GM23338 (cell line): ENCODE measurements at regions not wholly inside any gene's neighbourhood (a gene's known extent, or its start where the extent isn't known, plus 50 kb on each side); places are given as distances from the start of the nearest gene placed in this dataset.

ENCODE experiments used
- EZH2 ChIP-seq: fragments of 200-600 bp; sonication (generic); IDR thresholded peaks from one replicate; pipeline ENCODE4 v1.8.0; 2017; ENCODE audit warnings: antibody characterized with exemption, mild to moderate bottlenecking, low read depth; ENCODE audit not compliant: unreplicated experiment
- EZH2phosphoT487 ChIP-seq: fragments of 200-600 bp; sonication (generic); IDR thresholded peaks from one replicate; pipeline ENCODE4 v1.8.1; 2018; ENCODE audit warnings: antibody characterized with exemption; ENCODE audit not compliant: unreplicated experiment
- JUNB ChIP-seq: IDR thresholded peaks from one replicate; pipeline ENCODE4 v1.6.1; 2016; ENCODE audit warnings: antibody characterized with exemption; ENCODE audit not compliant: unreplicated experiment
- NANOG ChIP-seq: IDR thresholded peaks from 2 replicates; pipeline ENCODE4 v1.6.1; 2016; ENCODE audit warnings: antibody characterized with exemption, borderline replicate concordance
- POLR2AphosphoS5 ChIP-seq: IDR thresholded peaks from 2 replicates; pipeline ENCODE4 v1.6.1; 2016; ENCODE audit warnings: antibody characterized with exemption, low read depth
- ZNF331 ChIP-seq: fragments of 250-450 bp; sonication (Bioruptor Pico); IDR thresholded peaks from 2 replicates; pipeline ENCODE4 v1.5.0; 2020; ENCODE audit warnings: low read depth, mild to moderate bottlenecking, moderate library complexity
- TF ChIP-seq, protein P1 (sequence below), 2 experiments: fragments of 200-600 bp in 1 of 2; sonication (generic) in 1 of 2; conservative IDR thresholded peaks; 2 replicates each; pipeline versions ENCODE4 v1.5.1 to v1.6.1; 2016 to 2017; ENCODE audit warnings: antibody characterized with exemption in 2 of 2, low read depth in 2 of 2, mild to moderate bottlenecking in 2 of 2, moderate library complexity in 1 of 2
- TF ChIP-seq, protein P2 (sequence below): IDR thresholded peaks from 2 replicates; pipeline ENCODE4 v1.6.1; 2016; ENCODE audit warnings: antibody characterized with exemption
- TF ChIP-seq, protein P3 (sequence below): IDR thresholded peaks from one replicate; pipeline ENCODE4 v1.6.1; 2018; ENCODE audit warnings: antibody characterized with exemption; ENCODE audit not compliant: unreplicated experiment

DNA sequence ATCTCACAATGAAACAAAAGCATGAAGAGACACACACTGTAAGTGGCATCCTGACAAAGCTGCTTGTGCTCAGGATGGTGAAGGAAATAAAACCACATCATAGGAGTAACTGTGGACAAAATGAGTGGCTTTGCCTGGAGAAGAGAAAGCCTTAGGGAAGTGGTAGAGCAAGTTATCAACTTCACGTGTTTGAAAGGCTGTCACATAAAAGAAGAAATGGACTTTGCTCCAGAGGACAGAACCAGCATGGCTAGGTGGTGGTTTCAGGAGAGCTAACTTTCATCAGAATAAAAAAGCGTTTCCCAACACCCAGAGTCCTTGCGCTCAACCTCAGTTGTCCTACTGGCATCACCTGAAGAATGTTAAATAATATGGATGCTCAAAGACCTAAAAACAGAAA lies 139.9 kb downstream of the SETD4 start:
- TF ChIP-seq EZH2 = no peak
- TF ChIP-seq, protein P1, sequence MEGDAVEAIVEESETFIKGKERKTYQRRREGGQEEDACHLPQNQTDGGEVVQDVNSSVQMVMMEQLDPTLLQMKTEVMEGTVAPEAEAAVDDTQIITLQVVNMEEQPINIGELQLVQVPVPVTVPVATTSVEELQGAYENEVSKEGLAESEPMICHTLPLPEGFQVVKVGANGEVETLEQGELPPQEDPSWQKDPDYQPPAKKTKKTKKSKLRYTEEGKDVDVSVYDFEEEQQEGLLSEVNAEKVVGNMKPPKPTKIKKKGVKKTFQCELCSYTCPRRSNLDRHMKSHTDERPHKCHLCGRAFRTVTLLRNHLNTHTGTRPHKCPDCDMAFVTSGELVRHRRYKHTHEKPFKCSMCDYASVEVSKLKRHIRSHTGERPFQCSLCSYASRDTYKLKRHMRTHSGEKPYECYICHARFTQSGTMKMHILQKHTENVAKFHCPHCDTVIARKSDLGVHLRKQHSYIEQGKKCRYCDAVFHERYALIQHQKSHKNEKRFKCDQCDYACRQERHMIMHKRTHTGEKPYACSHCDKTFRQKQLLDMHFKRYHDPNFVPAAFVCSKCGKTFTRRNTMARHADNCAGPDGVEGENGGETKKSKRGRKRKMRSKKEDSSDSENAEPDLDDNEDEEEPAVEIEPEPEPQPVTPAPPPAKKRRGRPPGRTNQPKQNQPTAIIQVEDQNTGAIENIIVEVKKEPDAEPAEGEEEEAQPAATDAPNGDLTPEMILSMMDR (conservative IDR thresholded peaks at IDR 0.05; ENCODE audit: low read depth in 2 of 2) = no peak
- no peak for TF ChIP-seq EZH2phosphoT487
- no peak for TF ChIP-seq POLR2AphosphoS5
- TF ChIP-seq, protein P2, sequence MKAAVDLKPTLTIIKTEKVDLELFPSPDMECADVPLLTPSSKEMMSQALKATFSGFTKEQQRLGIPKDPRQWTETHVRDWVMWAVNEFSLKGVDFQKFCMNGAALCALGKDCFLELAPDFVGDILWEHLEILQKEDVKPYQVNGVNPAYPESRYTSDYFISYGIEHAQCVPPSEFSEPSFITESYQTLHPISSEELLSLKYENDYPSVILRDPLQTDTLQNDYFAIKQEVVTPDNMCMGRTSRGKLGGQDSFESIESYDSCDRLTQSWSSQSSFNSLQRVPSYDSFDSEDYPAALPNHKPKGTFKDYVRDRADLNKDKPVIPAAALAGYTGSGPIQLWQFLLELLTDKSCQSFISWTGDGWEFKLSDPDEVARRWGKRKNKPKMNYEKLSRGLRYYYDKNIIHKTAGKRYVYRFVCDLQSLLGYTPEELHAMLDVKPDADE = no peak
- TF ChIP-seq NANOG = no peak
- no peak for TF ChIP-seq ZNF331 (CRISPR knock-in tag)
- TF ChIP-seq, protein P3, sequence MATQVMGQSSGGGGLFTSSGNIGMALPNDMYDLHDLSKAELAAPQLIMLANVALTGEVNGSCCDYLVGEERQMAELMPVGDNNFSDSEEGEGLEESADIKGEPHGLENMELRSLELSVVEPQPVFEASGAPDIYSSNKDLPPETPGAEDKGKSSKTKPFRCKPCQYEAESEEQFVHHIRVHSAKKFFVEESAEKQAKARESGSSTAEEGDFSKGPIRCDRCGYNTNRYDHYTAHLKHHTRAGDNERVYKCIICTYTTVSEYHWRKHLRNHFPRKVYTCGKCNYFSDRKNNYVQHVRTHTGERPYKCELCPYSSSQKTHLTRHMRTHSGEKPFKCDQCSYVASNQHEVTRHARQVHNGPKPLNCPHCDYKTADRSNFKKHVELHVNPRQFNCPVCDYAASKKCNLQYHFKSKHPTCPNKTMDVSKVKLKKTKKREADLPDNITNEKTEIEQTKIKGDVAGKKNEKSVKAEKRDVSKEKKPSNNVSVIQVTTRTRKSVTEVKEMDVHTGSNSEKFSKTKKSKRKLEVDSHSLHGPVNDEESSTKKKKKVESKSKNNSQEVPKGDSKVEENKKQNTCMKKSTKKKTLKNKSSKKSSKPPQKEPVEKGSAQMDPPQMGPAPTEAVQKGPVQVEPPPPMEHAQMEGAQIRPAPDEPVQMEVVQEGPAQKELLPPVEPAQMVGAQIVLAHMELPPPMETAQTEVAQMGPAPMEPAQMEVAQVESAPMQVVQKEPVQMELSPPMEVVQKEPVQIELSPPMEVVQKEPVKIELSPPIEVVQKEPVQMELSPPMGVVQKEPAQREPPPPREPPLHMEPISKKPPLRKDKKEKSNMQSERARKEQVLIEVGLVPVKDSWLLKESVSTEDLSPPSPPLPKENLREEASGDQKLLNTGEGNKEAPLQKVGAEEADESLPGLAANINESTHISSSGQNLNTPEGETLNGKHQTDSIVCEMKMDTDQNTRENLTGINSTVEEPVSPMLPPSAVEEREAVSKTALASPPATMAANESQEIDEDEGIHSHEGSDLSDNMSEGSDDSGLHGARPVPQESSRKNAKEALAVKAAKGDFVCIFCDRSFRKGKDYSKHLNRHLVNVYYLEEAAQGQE = no peak
- TF ChIP-seq JUNB = no peak
